K562 (cell line): ENCODE measurements at regions not wholly inside any gene's neighbourhood (a gene's known extent, or its start where the extent isn't known, plus 50 kb on each side); places are given as distances from the start of the nearest gene placed in this dataset.

ENCODE experiments used
- ATAC-seq: fragments of 200-7000 bp; cut with Tn5 transposase; 3 replicates; pipeline ENCODE4 v1.9.1; 2020; ENCODE audit warnings: moderate library complexity
- BruUV-seq: library from RNA; stranded (reverse); fragments of 400-500 nt; replicated peaks from 2 replicates; lab custom pipeline; 2021; lab: Mats Ljungman, UMichigan
- CTCF ChIA-PET: fragments of 300-600 bp; formaldehyde crosslinking; extraction: SDS; loops from one replicate; lab custom pipeline; 2021; ENCODE audit warnings: low intra/inter-chr PET ratio; lab: Yijun Ruan, JAX
- POLR2A ChIA-PET: fragments of 300-600, 350-650 bp; sonication (Branson Sonifier 250); formaldehyde crosslinking; extraction: SDS; loops from one replicate; lab custom pipeline; 2021; ENCODE audit warnings: antibody characterized with exemption, inconsistent platforms; lab: Yijun Ruan, JAX
- DNase-seq, 4 experiments: peaks; one replicate each; pipeline versions ENCODE4 v3.0.0 to v3.0.0-alpha.2; 2011 to 2018; ENCODE audit warnings: low spot score in 3 of 4, mixed read lengths in 3 of 4; ENCODE audit errors: extremely low read depth in 1 of 4
- FAIRE-seq: peaks from 2 replicates; lab custom pipeline; 2011; peaks lifted over from hg19 to GRCh38; lab: Jason Lieb, UNC
- H2AFZ ChIP-seq: 2 replicates; pipeline ENCODE4 v1.6.0; 2011; ENCODE audit warnings: low read depth, low read length, control low read depth, inconsistent platforms
- H3K27ac ChIP-seq: fragments of 200-600 bp; 3 replicates; pipeline ENCODE4 v1.8.0; 2011; ENCODE audit warnings: low read depth, mild to moderate bottlenecking, control low read depth, inconsistent platforms, low read length, moderate library complexity, mixed read lengths; ENCODE audit errors: extremely low read depth
- H3K27me3 ChIP-seq, 2 experiments: fragments of 300-600 bp in 1 of 2; 2 replicates in 1 of 2; 3 replicates in 1 of 2; pipeline versions ENCODE4 v1.6.0 to v1.8.0; 2011; ENCODE audit warnings: inconsistent platforms in 2 of 2, low read length in 2 of 2, mild to moderate bottlenecking in 1 of 2, mixed read lengths in 1 of 2, moderate library complexity in 1 of 2; ENCODE audit not compliant: control insufficient read depth in 2 of 2, insufficient read depth in 2 of 2
- H3K36me3 ChIP-seq: fragments of 300-600 bp; 3 replicates; pipeline ENCODE4 v1.8.0; 2011; ENCODE audit warnings: mild to moderate bottlenecking, low read length, inconsistent platforms; ENCODE audit not compliant: control insufficient read depth, insufficient read depth
- H3K4me1 ChIP-seq, 2 experiments: fragments of 200-600 bp in 1 of 2; replicated peaks in 1 of 2; 2 replicates in 1 of 2; 3 replicates in 1 of 2; pipeline versions ENCODE4 v1.5.1 to v1.8.0; 2011; ENCODE audit warnings: inconsistent platforms in 2 of 2, low read length in 2 of 2, mild to moderate bottlenecking in 1 of 2, mixed read lengths in 1 of 2, moderate library complexity in 1 of 2; ENCODE audit not compliant: control insufficient read depth in 2 of 2, insufficient read depth in 2 of 2
- H3K4me2 ChIP-seq: 2 replicates; pipeline ENCODE4 v1.6.1; 2011; ENCODE audit warnings: low read length, control low read depth, inconsistent platforms, mixed read lengths; ENCODE audit not compliant: insufficient read depth
- H3K4me3 ChIP-seq: fragments of 200-600 bp; sonication (generic), shearing (Covaris generic); 2 replicates; pipeline ENCODE4 v1.5.1; 2016; ENCODE audit warnings: control low read depth, inconsistent platforms
- H3K79me2 ChIP-seq: fragments of 200-600 bp; 3 replicates; pipeline ENCODE4 v1.8.0; 2011; ENCODE audit warnings: low read length, inconsistent platforms; ENCODE audit not compliant: control insufficient read depth, insufficient read depth
- H3K9ac ChIP-seq, 2 experiments: 2 replicates each; pipeline versions ENCODE4 v1.6.0 to v1.6.1; 2011; ENCODE audit warnings: low read depth in 2 of 2, low read length in 2 of 2, control low read depth in 1 of 2, inconsistent platforms in 1 of 2, mild to moderate bottlenecking in 1 of 2, mixed read lengths in 1 of 2; ENCODE audit not compliant: insufficient read depth in 1 of 2
- H3K9me1 ChIP-seq: one replicate; pipeline ENCODE4 v1.6.0; 2011; ENCODE audit warnings: inconsistent platforms, mild to moderate bottlenecking, low read length, moderate library complexity; ENCODE audit not compliant: control insufficient read depth, insufficient read depth
- H3K9me3 ChIP-seq: replicated peaks from 2 replicates; pipeline ENCODE4 v1.5.1; 2011; ENCODE audit warnings: low read depth, low read length, inconsistent platforms; ENCODE audit not compliant: control insufficient read depth, insufficient read depth
- H4K20me1 ChIP-seq: replicated peaks from 2 replicates; pipeline ENCODE4 v1.6.1; 2011; ENCODE audit warnings: low read length, inconsistent platforms, mixed read lengths; ENCODE audit not compliant: control insufficient read depth, insufficient read depth
- BHLHE40 ChIP-seq: IDR thresholded peaks from 2 replicates; pipeline ENCODE4 v1.6.1; 2011; ENCODE audit warnings: low read length, improper control_type of control experiment
- CBFA2T3 ChIP-seq: fragments of 450-650 bp; IDR thresholded peaks from 2 replicates; pipeline ENCODE4 v1.6.1; 2017
- HDGF ChIP-seq: fragments of 450-650 bp; IDR thresholded peaks from 2 replicates; pipeline ENCODE4 v1.6.1; 2016
- NR0B1 ChIP-seq: fragments of 450-650 bp; IDR thresholded peaks from one replicate; pipeline ENCODE4 v1.6.1; 2018; ENCODE audit warnings: mild to moderate bottlenecking, moderate library complexity; ENCODE audit not compliant: partially characterized antibody
- NR2C2 ChIP-seq, 2 experiments: fragments of 200-800 bp in 1 of 2; sonication (Bioruptor generic) in 1 of 2; sonication (generic) in 1 of 2; formaldehyde crosslinking in 1 of 2; IDR thresholded peaks; 2 replicates each; pipeline versions ENCODE4 v1.6.1 to v1.8.0; 2016 to 2022; ENCODE audit warnings: mild to moderate bottlenecking in 1 of 2, missing compliant biosample characterization in 1 of 2, missing genetic modification characterization in 1 of 2, missing genetic modification reagents in 1 of 2
- ZNF354B ChIP-seq: fragments of 250-450 bp; sonication (Bioruptor Pico); IDR thresholded peaks from 2 replicates; pipeline ENCODE4 v1.4.0; 2020
- WGBS: fragments of 100-300 bp; shearing (Covaris generic); methylation state at CpG from one replicate; pipeline ENCODE4 v1.1.6; 2016; ENCODE audit warnings: low coverage, mixed read lengths; ENCODE audit not compliant: insufficient coverage; ENCODE audit errors: missing lambda C conversion rate; 5-methylcytosine and 5-hydroxymethylcytosine counted together
- in situ Hi-C: fragments of 300-500 bp; cut with MboI; formaldehyde crosslinking; loops from 4 replicates; pipeline ENCODE4 v1.15.0; 2018; ENCODE audit warnings: inconsistent platforms, mixed read lengths
- intact Hi-C: fragments of 100-400 bp; cut with micrococcal nuclease; formaldehyde crosslinking; loops from 2 replicates; pipeline ENCODE4 v1.14.2; 2022
- TF ChIP-seq, protein P1 (sequence below), 2 experiments: IDR thresholded peaks; 2 replicates each; pipeline ENCODE4 v1.6.1; 2011; ENCODE audit warnings: borderline replicate concordance in 1 of 2, control low read depth in 1 of 2, low read depth in 1 of 2, low read length in 1 of 2, mild to moderate bottlenecking in 1 of 2, mixed read lengths in 1 of 2, moderate library complexity in 1 of 2; ENCODE audit not compliant: insufficient read depth in 1 of 2, insufficient read length in 1 of 2, poor library complexity in 1 of 2, severe bottlenecking in 1 of 2; ENCODE audit errors: extremely low read depth in 1 of 2
- TF ChIP-seq, protein P2 (sequence below): sonication (generic); formaldehyde crosslinking; IDR thresholded peaks from 2 replicates; pipeline ENCODE4 v1.8.0; 2022; ENCODE audit warnings: mild to moderate bottlenecking, missing genetic modification reagents

DNA sequence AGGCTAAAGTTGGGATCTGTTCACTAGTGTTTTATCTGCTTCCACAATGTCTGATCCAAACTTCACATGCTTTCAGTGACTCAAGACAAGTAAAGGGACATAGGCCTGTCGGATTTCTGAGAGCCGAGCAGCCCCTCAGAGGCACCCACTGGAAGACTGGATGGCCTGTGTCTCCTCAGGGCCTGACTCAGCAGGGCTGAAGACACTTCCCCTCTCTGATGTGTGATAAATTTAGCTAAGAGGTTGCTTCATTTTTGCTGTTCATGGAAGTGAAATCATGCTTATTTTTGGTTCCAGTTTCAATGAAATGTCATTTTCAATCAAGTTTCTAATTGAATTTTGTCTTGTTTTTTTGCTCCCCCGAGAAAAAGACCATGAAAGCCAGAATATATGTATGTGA is 93.7 kb downstream of the MXRA5 start:
- Histone ChIP-seq H3K79me2 (no peaks in the 10 kb centered on the region), H3K9me1 (no peaks in the 10 kb centered on the region), H4K20me1 (no peaks in the 10 kb centered on the region)
- 0% methylated on average over 3 of the region's 3 CpGs for WGBS
- POLR2A ChIA-PET = no interaction called here
- intact Hi-C loops = no loop called here
- in situ Hi-C loops = no loop called here
- DNase-seq = no peak
- TF ChIP-seq CBFA2T3 (no peak), HDGF (no peak), ZNF354B (CRISPR knock-in tag) (no peak), NR2C2 (CRISPR knock-in tag; IDR thresholded peaks at IDR 0.05) (no peak), NR2C2 (tag; IDR thresholded peaks at IDR 0.05) (no peak)
- TF ChIP-seq, protein P1, sequence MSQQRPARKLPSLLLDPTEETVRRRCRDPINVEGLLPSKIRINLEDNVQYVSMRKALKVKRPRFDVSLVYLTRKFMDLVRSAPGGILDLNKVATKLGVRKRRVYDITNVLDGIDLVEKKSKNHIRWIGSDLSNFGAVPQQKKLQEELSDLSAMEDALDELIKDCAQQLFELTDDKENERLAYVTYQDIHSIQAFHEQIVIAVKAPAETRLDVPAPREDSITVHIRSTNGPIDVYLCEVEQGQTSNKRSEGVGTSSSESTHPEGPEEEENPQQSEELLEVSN (IDR thresholded peaks at IDR 0.05; ENCODE audit: borderline replicate concordance in 1 of 2, extremely low read depth in 1 of 2, insufficient read depth in 1 of 2, insufficient read length in 1 of 2, low read depth in 1 of 2, low read length in 1 of 2, poor library complexity in 1 of 2, severe bottlenecking in 1 of 2) = no peak
- TF ChIP-seq, all 486 proteins: peak for 0
- BruUV-seq = no TSS peak
- ATAC-seq (no peak), FAIRE-seq (no peak)
- no peaks in the 10 kb centered on the region for H3K4me1 ChIP-seq
- H3K4me3 ChIP-seq = no peak overlapping the region
- no peak overlapping the region for H2AFZ ChIP-seq
- H3K27ac ChIP-seq = no peak overlapping the region
- no peaks in the 10 kb centered on the region for H3K9me3 ChIP-seq
- no peaks in the 10 kb centered on the region; a peak in 1 of 5 replicates for H3K27me3 ChIP-seq
- no peaks in the 10 kb centered on the region for H3K36me3 ChIP-seq
- H3K9ac ChIP-seq = no peak overlapping the region
- no peak overlapping the region for H3K4me2 ChIP-seq
- CTCF ChIA-PET = no interaction called here

DNA sequence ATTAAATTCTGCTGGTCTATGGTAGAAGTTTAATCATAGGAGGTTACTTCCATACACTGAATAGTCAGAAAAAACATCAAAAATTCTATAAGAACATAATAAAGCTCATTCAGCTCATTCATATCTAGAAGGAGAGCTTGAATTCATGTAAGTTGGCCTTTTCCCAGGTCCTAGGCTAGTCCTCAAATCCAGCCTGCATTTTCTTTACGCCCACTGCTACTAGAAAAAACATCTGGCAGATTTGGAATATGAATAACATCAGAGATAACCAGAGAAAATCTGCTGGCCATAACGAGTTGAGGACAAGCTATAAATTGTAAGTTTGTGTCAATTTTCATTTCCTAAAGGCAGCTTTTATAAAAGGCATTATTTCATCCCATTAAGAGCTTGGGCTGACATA is 95.5 kb downstream of the MXRA5 start:
- Histone ChIP-seq H2AFZ (no peak overlapping the region), H3K4me2 (no peak overlapping the region), H3K9me1 (no peaks in the 10 kb centered on the region), H3K27ac (no peak overlapping the region), H4K20me1 (no peaks in the 10 kb centered on the region), H3K9ac (no peak overlapping the region), H3K4me1 (no peaks in the 10 kb centered on the region), H3K9me3 (no peaks in the 10 kb centered on the region), H3K27me3 (no peaks in the 10 kb centered on the region; a peak in 1 of 5 replicates), H3K36me3 (no peaks in the 10 kb centered on the region), H3K79me2 (no peaks in the 10 kb centered on the region), H3K4me3 (no peak overlapping the region)
- WGBS = 0% methylated on average over 2 of the region's 2 CpGs
- ATAC-seq (no peak), DNase-seq (no peak), FAIRE-seq (no peak)
- intact Hi-C loops = no loop called here
- no TSS peak for BruUV-seq
- in situ Hi-C loops = no loop called here
- POLR2A ChIA-PET = no interaction called here
- TF ChIP-seq BHLHE40 (no peak), NR0B1 (no peak)
- TF ChIP-seq, protein P2, sequence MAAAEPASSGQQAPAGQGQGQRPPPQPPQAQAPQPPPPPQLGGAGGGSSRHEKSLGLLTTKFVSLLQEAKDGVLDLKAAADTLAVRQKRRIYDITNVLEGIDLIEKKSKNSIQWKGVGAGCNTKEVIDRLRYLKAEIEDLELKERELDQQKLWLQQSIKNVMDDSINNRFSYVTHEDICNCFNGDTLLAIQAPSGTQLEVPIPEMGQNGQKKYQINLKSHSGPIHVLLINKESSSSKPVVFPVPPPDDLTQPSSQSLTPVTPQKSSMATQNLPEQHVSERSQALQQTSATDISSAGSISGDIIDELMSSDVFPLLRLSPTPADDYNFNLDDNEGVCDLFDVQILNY (CRISPR knock-in tag) = no peak
- CTCF ChIA-PET = no interaction called here
